Psoas muscle (tissue), 7 donors: ENCODE measurements at regions not wholly inside any gene's neighbourhood (a gene's known extent, or its start where the extent isn't known, plus 50 kb on each side); places are given as distances from the start of the nearest gene placed in this dataset.

Experiments
- ATAC-seq, 4 donors: fragments of 200-7000 bp; cut with Tn5 transposase; one replicate each; pipeline ENCODE4 v1.9.1; 2020; ENCODE audit warnings: moderate library complexity in 3 of 4, mild to moderate bottlenecking in 2 of 4
- DNase-seq, 2 donors: peaks; one replicate each; pipeline ENCODE4 v3.0.0-alpha.2; 2020
- H3K27ac ChIP-seq: fragments of 200-600 bp; one replicate; pipeline ENCODE4 v1.8.0; 2022
- H3K27me3 ChIP-seq, 3 donors: fragments of 200-600 bp in 1 of 3; one replicate each; pipeline versions ENCODE4 v1.6.1 to v1.8.0; 2013 to 2022; ENCODE audit warnings: low read length in 2 of 3, mild to moderate bottlenecking in 2 of 3, moderate library complexity in 1 of 3; ENCODE audit not compliant: insufficient read depth in 3 of 3
- H3K36me3 ChIP-seq, 2 donors: fragments of 200-600 bp in 1 of 2; one replicate each; pipeline versions ENCODE4 v1.6.1 to v1.8.0; 2013 to 2022; ENCODE audit warnings: low read depth in 1 of 2, mild to moderate bottlenecking in 1 of 2, moderate library complexity in 1 of 2; ENCODE audit not compliant: insufficient read depth in 1 of 2
- H3K4me1 ChIP-seq: fragments of 200-600 bp; one replicate; pipeline ENCODE4 v1.8.0; 2022
- H3K4me3 ChIP-seq: fragments of 200-600 bp; one replicate; pipeline ENCODE4 v1.8.0; 2022; ENCODE audit warnings: mild to moderate bottlenecking
- H3K9me3 ChIP-seq: fragments of 200-600 bp; one replicate; pipeline ENCODE4 v1.8.0; 2022
- CTCF ChIP-seq: fragments of 200-600 bp; IDR thresholded peaks from one replicate; pipeline ENCODE4 v1.8.0; 2022; ENCODE audit warnings: antibody characterized with exemption
- WGBS, 3 donors: extraction: QIAGEN DNeasy Blood & Tissue Kit; methylation state at CpG; one replicate each; pipeline versions ENCODE4 v1.1.6 to v1.1.7; 2013; 5-methylcytosine and 5-hydroxymethylcytosine counted together
- intact Hi-C, 2 donors: fragments of 100-400 bp; cut with DNase I; formaldehyde crosslinking; loops; one replicate each; pipeline versions ENCODE4 v1.11.0 to v1.14.2; 2022
- donor health status: healthy with polysubstance abuse.
- donor health status: DM: no; HTN: no; CAD: no; lungs with moderate emphysema.
- donor health status: Bipolar disorder and iron deficiency.
- donor health status: healthy.
- donor health status: DM: yes; HTN: yes; CAD: no.
- donor health status: DM: no; HTN: no; CAD: no.
- donor health status: DM: yes; HTN: yes; CAD: no.

DNA sequence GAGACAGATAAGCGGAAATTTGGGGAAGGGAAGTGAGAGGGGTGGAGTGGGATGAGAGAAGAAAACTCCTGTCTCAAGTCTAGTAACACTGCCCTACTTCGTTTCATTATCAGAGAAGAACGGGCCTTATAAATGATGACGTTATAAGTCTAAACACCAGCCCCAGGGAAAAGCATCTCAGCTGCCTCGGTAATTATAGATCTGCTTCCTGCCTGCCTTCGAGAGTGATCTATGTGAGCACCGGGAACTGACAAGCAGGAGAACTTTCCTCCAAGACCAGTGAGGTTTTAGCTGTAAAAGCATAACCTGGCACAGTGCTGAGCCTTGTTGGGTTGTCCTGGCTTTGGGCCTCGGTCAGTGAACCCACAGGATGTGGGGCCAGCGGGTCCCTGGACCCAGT is 227.9 kb upstream of the SIX2 start:
- peak; percentile 21 to 56 (median 27) for ATAC-seq
- H3K4me1 ChIP-seq: peaks cover 35% of the 10 kb centered on the region
- no peaks in the 10 kb centered on the region for H3K36me3 ChIP-seq
- H3K27me3 ChIP-seq: no peaks in the 10 kb centered on the region
- no peak for DNase-seq
- intact Hi-C loops: loop anchor here in 1 of 2 donors (5.0 kb wide), 1 partner anchor 225 kb away; no protein-coding TSS in a partner anchor
- WGBS, 3 donors: 21 to 38% (median 30%) methylated on average over 9 of the region's 9 CpGs
- TF ChIP-seq CTCF: no peak
- peak overlapping the region; percentile 42 for H3K4me3 ChIP-seq
- no peaks in the 10 kb centered on the region for H3K9me3 ChIP-seq
- H3K27ac ChIP-seq: peak overlapping the region; percentile 97

DNA sequence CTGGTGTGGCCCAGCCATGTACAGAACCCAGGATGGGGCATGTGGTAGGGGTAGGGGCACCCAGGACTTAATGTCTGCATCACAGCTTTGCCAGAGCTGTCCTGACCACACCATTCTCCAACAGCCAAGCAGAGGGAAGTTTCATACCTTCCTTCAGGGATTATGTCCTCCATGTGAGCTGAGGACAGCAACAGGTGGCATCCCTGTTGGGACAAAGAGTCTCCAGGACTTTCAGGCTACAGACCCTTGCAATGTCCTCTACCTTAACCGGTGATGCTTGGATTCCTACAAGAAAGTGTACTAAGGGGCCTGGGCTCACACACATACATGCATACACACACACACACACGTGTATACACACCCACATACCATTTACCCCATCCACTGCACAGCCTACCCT is 227.0 kb upstream of the SIX2 start:
- H3K4me3 ChIP-seq: no peak overlapping the region
- no peak for DNase-seq
- no peaks in the 10 kb centered on the region for H3K36me3 ChIP-seq
- 76 to 93% (median 93%) methylated on average over 2 of the region's 2 CpGs for WGBS, 3 donors
- H3K4me1 ChIP-seq: peaks cover 26% of the 10 kb centered on the region
- H3K27ac ChIP-seq: peak overlapping the region; percentile 97
- intact Hi-C loops: loop anchor here in 1 of 2 donors (5.0 kb wide), 1 partner anchor 224 kb away; no protein-coding TSS in a partner anchor
- ATAC-seq: no peak
- no peaks in the 10 kb centered on the region for H3K9me3 ChIP-seq
- H3K27me3 ChIP-seq: no peaks in the 10 kb centered on the region
- no peak for TF ChIP-seq CTCF

GRCh38 chr2:45233301-45233700 is 224.0 kb upstream of the SIX2 start:
- Histone ChIP-seq H3K9me3 (no peaks in the 10 kb centered on the region), H3K4me1 (peaks cover 14% of the 10 kb centered on the region), H3K4me3 (no peak overlapping the region), H3K27me3 (no peaks in the 10 kb centered on the region), H3K36me3 (no peaks in the 10 kb centered on the region), H3K27ac (no peak overlapping the region)
- TF ChIP-seq CTCF: no peak
- ATAC-seq (no peak), DNase-seq (no peak)
- intact Hi-C loops: no loop called here
- 94 to 97% (median 95%) methylated on average over 3 of the region's 3 CpGs for WGBS, 3 donors

GRCh38 chr2:45232818-45233217 is 223.6 kb upstream of the SIX2 start:
- no peaks in the 10 kb centered on the region for H3K36me3 ChIP-seq
- DNase-seq (no peak), ATAC-seq (no peak)
- no peak overlapping the region for H3K4me3 ChIP-seq
- intact Hi-C loops: no loop called here
- H3K4me1 ChIP-seq: peaks cover 14% of the 10 kb centered on the region
- TF ChIP-seq CTCF: no peak
- H3K27me3 ChIP-seq: no peaks in the 10 kb centered on the region
- H3K9me3 ChIP-seq: no peaks in the 10 kb centered on the region
- H3K27ac ChIP-seq: no peak overlapping the region
- 90 to 96% (median 91%) methylated on average over 1 of the region's 1 CpG for WGBS, 3 donors

GRCh38 chr2:45229411-45229810 is 220.2 kb upstream of the SIX2 start:
- Histone ChIP-seq H3K27ac (no peak overlapping the region), H3K27me3 (no peaks in the 10 kb centered on the region), H3K36me3 (no peaks in the 10 kb centered on the region), H3K4me3 (no peak overlapping the region), H3K9me3 (no peaks in the 10 kb centered on the region), H3K4me1 (peaks cover 12% of the 10 kb centered on the region)
- ATAC-seq (no peak), DNase-seq (no peak)
- no peak for TF ChIP-seq CTCF
- intact Hi-C loops: loop anchor here (5.0 to 10.0 kb wide), 2 partner anchors 57 to 215 kb away; no protein-coding TSS in a partner anchor
- 44 to 87% (median 48%) methylated on average over 1 of the region's 1 CpG for WGBS, 3 donors
